ENCODE measurements at regions not wholly inside any gene's neighbourhood (a gene's known extent, or its start where the extent isn't known, plus 50 kb on each side); places are given as distances from the start of the nearest gene placed in this dataset.

DNA sequence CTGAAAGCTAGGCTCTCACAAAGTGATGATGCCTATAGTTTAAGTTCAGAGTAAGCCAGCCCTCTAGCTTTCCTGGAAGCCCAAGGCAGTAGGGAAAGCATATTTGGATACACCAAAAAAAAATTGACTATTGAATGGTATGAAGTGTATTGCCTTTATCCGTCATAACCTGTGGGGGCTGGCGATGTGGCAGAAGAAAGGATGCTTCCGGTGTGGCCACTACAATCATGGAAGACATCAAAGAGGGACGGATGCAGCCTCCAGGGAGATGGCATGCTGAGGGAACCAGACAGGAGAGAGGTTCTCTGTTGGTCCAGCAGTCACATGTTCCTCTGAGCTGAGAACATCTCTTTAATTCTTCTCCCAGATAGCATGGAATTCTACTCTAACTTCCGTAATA is 170.3 kb downstream of the TMEM18 start:
- TF ChIP-seq POLR2AphosphoS5 (IDR thresholded peaks at IDR 0.05; ENCODE audit: low read depth, low read length): no peak
- TF ChIP-seq SPI1 (IDR thresholded peaks at IDR 0.05; ENCODE audit: low read depth, low read length): no peak
- TF ChIP-seq POLR2A (IDR thresholded peaks at IDR 0.05; ENCODE audit: low read depth, low read length): no peak

All from GM12891 (cell line).